HL-60 (cell line): ENCODE measurements at regions not wholly inside any gene's neighbourhood (a gene's known extent, or its start where the extent isn't known, plus 50 kb on each side); places are given as distances from the start of the nearest gene placed in this dataset.
A peak's percentile ranks its signal among the peaks of the same experiment; 100 is the strongest.
"Not testable (repeated sequence)": the region's sequence is repeated elsewhere in the genome, so short reads cannot be mapped to it uniquely, and the experiment has no call there.

ENCODE experiments used
- DNase-seq, 2 experiments: peaks; one replicate each; pipeline ENCODE4 v3.0.0-alpha.2; 2010 to 2020; ENCODE audit warnings: low read depth in 1 of 2, low spot score in 1 of 2
- H3K27ac ChIP-seq: fragments of 250-450 bp; sonication (Bioruptor Pico); replicated peaks from 2 replicates; pipeline ENCODE4 v1.5.1; 2020; ENCODE audit warnings: mild to moderate bottlenecking, moderate library complexity
- H3K27me3 ChIP-seq: fragments of 250-450 bp; sonication (Bioruptor Pico); 2 replicates; pipeline ENCODE4 v1.5.1; 2021; ENCODE audit warnings: mild to moderate bottlenecking, moderate library complexity; ENCODE audit not compliant: insufficient read depth, poor library complexity, severe bottlenecking
- H3K4me3 ChIP-seq: replicated peaks from 2 replicates; pipeline ENCODE4 v1.5.1; 2011; ENCODE audit warnings: mild to moderate bottlenecking, control low read depth, low read length; ENCODE audit not compliant: insufficient read depth
- GABPA ChIP-seq: IDR thresholded peaks from 2 replicates; pipeline ENCODE4 v1.6.1; 2012; ENCODE audit warnings: low read depth
- POLR2AphosphoS5 ChIP-seq: IDR thresholded peaks from 2 replicates; pipeline ENCODE4 v1.6.1; 2012; ENCODE audit warnings: low read depth
- REST ChIP-seq: IDR thresholded peaks from 2 replicates; pipeline ENCODE4 v1.6.1; 2012; ENCODE audit warnings: low read depth; ENCODE audit not compliant: insufficient replicate concordance
- SPI1 ChIP-seq: IDR thresholded peaks from 2 replicates; pipeline ENCODE4 v1.6.1; 2012; ENCODE audit warnings: low read depth, mild to moderate bottlenecking, borderline replicate concordance
- TF ChIP-seq, protein P1 (sequence below): IDR thresholded peaks from one replicate; pipeline ENCODE4 v1.5.1; 2011; ENCODE audit warnings: low read length, control low read depth, inconsistent platforms; ENCODE audit not compliant: insufficient read depth

- Histone ChIP-seq H3K4me3 (no peak overlapping the region), H3K27ac (no peak overlapping the region), H3K27me3 (no peaks in the 10 kb centered on the region)
- no peak for DNase-seq
- TF ChIP-seq SPI1, result no peak
- TF ChIP-seq POLR2AphosphoS5, result no peak
- TF ChIP-seq GABPA, result no peak
Observed at GRCh38 chr3:146702237-146702636, 97.1 kb upstream of the PLSCR5 start.

DNA sequence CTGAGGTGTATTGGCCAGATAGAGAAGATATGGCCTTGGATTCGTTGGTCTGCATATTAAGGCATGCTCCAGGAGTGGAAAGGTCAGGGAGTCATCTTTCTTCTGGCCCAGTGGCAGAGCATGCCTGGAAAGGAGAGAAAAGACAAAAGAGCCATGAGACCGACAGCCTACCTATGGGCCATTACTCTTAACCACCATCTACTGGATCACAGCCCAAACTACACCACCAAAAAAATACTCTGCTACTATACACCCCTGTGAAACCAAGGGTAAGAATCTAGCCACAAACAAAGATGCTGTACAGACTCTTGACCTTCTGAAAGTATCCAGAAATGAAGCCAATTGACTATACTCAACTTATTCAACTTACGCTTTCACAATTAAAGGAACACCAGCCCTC is 96.1 kb upstream of the PLSCR5 start:
- Histone ChIP-seq H3K27me3 (no peaks in the 10 kb centered on the region), H3K4me3 (no peak overlapping the region), H3K27ac (no peak overlapping the region)
- TF ChIP-seq GABPA (no peak), REST (no peak), SPI1 (no peak), POLR2AphosphoS5 (no peak)
- TF ChIP-seq, protein P1, sequence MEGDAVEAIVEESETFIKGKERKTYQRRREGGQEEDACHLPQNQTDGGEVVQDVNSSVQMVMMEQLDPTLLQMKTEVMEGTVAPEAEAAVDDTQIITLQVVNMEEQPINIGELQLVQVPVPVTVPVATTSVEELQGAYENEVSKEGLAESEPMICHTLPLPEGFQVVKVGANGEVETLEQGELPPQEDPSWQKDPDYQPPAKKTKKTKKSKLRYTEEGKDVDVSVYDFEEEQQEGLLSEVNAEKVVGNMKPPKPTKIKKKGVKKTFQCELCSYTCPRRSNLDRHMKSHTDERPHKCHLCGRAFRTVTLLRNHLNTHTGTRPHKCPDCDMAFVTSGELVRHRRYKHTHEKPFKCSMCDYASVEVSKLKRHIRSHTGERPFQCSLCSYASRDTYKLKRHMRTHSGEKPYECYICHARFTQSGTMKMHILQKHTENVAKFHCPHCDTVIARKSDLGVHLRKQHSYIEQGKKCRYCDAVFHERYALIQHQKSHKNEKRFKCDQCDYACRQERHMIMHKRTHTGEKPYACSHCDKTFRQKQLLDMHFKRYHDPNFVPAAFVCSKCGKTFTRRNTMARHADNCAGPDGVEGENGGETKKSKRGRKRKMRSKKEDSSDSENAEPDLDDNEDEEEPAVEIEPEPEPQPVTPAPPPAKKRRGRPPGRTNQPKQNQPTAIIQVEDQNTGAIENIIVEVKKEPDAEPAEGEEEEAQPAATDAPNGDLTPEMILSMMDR, result no peak
- no peak for DNase-seq

DNA sequence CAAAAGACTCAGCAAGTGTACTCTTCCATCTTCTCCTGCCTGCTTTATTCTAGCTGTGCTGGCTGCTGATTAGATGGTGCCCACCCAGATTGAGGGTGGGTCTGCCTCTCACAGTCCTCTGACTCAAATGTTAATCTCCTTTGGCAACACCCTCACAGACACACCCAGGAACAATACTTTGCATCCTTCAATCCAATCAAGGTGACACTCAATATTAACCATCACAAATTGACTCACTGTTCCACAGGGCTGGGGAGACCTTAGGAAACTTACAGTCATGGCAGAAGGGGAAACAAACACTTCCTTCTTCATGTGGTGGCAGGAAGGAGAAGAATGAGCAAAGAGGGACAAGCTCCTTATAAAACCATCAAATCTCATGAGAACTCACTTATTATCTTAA is 94.9 kb upstream of the PLSCR5 start:
- not testable (repeated sequence) for H3K27me3 ChIP-seq, H3K27ac ChIP-seq, DNase-seq, H3K4me3 ChIP-seq

- Histone ChIP-seq H3K27ac (no peak overlapping the region), H3K4me3 (no peak overlapping the region), H3K27me3 (no peaks in the 10 kb centered on the region)
- peak in 1 of 2 experiments; percentile 22 for DNase-seq
- TF ChIP-seq POLR2AphosphoS5 (peak; percentile 73; the same call in 1 of the 2 replicates), SPI1 (no peak)
- TF ChIP-seq, protein P1, result no peak
Observed at GRCh38 chr3:146692254-146692653, 87.1 kb upstream of the PLSCR5 start.

DNA sequence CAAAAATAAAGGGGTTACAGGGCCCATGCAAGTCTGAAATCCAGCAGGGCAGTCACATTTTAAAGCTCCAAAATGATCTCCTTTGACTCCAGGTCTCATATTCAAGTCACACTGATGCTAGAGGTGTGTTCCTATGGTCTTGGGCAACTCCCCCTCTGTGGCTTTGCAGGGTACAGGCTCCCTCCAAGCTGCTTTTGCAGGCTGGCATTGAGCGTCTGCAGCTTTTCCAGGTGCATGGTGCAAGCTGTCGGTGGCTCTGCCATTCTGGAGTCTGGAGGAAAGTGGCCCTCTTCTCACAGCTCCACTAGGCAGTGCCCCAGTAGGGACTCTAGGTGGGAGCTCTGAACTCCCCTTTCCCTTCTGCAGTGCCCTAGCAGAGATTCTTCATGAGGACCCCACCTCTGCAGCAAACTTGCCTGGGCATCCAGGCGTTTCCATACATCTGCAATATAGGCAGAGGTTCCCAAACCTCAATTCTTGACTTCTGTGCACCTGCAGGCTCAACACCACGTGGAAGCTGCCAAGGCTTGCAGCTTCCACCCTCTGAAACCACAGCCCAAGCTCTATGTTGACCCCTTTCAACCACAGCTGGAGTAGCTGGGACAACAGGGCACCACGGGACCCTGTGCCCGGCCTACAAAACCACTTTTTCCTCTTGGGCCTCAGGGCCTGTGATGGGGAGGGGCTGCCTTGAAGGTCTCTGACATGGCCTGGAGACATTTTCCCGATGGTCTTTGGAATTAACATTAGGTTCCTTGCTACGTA is 80.1 kb upstream of the PLSCR5 start:
- no peak overlapping the region for H3K4me3 ChIP-seq
- DNase-seq, result peak in 1 of 2 experiments; percentile 18
- no peak overlapping the region for H3K27ac ChIP-seq
- H3K27me3 ChIP-seq, result no peaks in the 10 kb centered on the region
- TF ChIP-seq SPI1 (no peak), POLR2AphosphoS5 (peak; percentile 57), GABPA (no peak), REST (no peak)
- TF ChIP-seq, protein P1, result no peak
